ENCODE measurements at regions not wholly inside any gene's neighbourhood (a gene's known extent, or its start where the extent isn't known, plus 50 kb on each side); places are given as distances from the start of the nearest gene placed in this dataset.
A peak's percentile ranks its signal among the peaks of the same experiment; 100 is the strongest.

- Mint-ChIP-seq H3K9me3 (peaks cover 4% of the 10 kb centered on the region), H3K27ac (no peak overlapping the region), H3K27me3 (peaks cover 19% of the 10 kb centered on the region), H3K4me3 (no peak overlapping the region), H3K4me1 (no peaks in the 10 kb centered on the region), H3K36me3 (ENCODE audit: low read depth) (no peaks in the 10 kb centered on the region)
- no peak for DNase-seq
- intact Hi-C loops (cut with micrococcal nuclease) = no loop called here
These were observed 151.9 kb upstream of the PRNP start for GRCh38 chr20:4534315-4534714.

DNA sequence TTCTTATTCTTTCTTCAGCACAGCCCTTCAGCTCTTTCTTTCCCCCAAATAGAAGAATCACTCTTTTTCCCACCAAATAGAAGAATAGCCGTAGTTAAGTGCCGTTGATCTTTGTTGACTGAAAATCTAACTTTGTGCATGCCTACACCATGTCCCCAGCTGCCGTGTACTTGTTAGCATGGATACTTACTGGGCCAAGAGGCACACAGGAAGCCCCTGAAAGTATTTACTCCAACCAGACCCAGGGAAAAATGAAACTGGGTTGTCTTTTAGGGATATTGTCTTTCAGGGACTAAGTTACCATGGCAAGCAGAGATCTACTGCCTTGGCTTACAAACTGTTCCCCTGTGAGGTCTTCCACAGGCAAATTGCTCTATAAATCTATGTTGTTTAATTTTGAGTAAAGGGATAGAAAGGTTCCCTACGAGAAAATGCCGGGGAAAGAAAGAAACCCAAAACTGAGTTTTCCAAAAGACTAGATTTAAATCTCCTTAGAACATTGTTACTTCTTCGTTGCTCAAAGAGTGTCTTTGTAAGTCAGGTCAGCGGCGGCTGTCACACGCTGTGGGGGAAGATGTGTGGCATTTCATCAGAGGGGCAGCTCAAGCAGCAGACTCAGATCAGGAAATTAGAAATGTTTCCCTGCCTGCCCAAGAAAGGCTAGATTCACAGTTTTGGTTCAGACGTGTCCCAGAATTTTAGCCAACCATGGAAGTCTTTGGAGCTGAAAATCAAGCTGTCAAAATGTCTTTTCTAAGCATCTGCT is 152.7 kb upstream of the PRNP start:
- Mint-ChIP-seq H3K36me3 (ENCODE audit: low read depth) (no peaks in the 10 kb centered on the region), H3K27me3 (peaks cover 21% of the 10 kb centered on the region), H3K9me3 (peaks cover 4% of the 10 kb centered on the region), H3K4me1 (no peaks in the 10 kb centered on the region), H3K4me3 (no peak overlapping the region), H3K27ac (no peak overlapping the region)
- peak; percentile 24 for DNase-seq
- intact Hi-C loops (cut with micrococcal nuclease) = no loop called here

- DNase-seq = peak; percentile 20
- intact Hi-C loops (cut with micrococcal nuclease) = no loop called here
- peaks cover 4% of the 10 kb centered on the region for H3K9me3 Mint-ChIP-seq
- no peak overlapping the region for H3K27ac Mint-ChIP-seq
- no peak overlapping the region for H3K4me3 Mint-ChIP-seq
- peaks cover 22% of the 10 kb centered on the region for H3K27me3 Mint-ChIP-seq
- no peaks in the 10 kb centered on the region for H3K36me3 Mint-ChIP-seq (ENCODE audit: low read depth)
- H3K4me1 Mint-ChIP-seq = no peaks in the 10 kb centered on the region
These were observed 153.5 kb upstream of the PRNP start for GRCh38 chr20:4532772-4533171.

- no peak for DNase-seq
- no peaks in the 10 kb centered on the region for H3K9me3 Mint-ChIP-seq
- no peaks in the 10 kb centered on the region for H3K36me3 Mint-ChIP-seq (ENCODE audit: low read depth)
- intact Hi-C loops (cut with micrococcal nuclease) = no loop called here
- no peak overlapping the region for H3K4me3 Mint-ChIP-seq
- H3K27ac Mint-ChIP-seq = no peak overlapping the region
- no peaks in the 10 kb centered on the region for H3K4me1 Mint-ChIP-seq
- peaks cover 18% of the 10 kb centered on the region for H3K27me3 Mint-ChIP-seq
These were observed 161.5 kb upstream of the PRNP start for GRCh38 chr20:4524792-4525191.

GRCh38 chr20:4524307-4524706 is 161.9 kb upstream of the PRNP start:
- no peak for DNase-seq
- Mint-ChIP-seq H3K4me1 (no peaks in the 10 kb centered on the region), H3K27me3 (peaks cover 16% of the 10 kb centered on the region)

DNA sequence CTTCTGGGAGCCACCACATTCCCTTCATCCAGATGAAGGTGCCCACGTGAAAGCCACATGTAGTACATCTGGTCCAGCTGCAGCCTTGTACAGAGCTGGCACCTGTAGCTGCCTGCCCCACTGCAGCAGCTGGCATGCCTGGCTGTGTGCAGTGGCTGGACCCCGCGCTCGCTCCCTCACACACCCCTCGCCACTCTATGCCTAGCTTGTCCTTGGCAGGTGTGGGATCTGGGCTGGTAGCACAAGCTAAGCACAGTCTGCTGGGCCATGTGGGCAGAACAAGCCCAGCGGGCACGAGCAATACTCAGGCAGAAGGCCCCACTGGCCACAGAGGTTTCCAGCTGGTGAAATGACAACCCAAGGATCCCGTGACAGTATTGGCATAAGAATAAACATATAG is 163.9 kb upstream of the PRNP start:
- H3K4me3 Mint-ChIP-seq = no peak overlapping the region
- intact Hi-C loops (cut with micrococcal nuclease) = no loop called here
- peaks cover 10% of the 10 kb centered on the region for H3K27me3 Mint-ChIP-seq
- no peak for DNase-seq
- no peak overlapping the region for H3K27ac Mint-ChIP-seq
- H3K36me3 Mint-ChIP-seq (ENCODE audit: low read depth) = no peaks in the 10 kb centered on the region
- no peaks in the 10 kb centered on the region for H3K9me3 Mint-ChIP-seq
- no peaks in the 10 kb centered on the region for H3K4me1 Mint-ChIP-seq

More at GRCh38 chr20:4524307-4524706, 161.9 kb upstream of the PRNP start:
- H3K9me3 Mint-ChIP-seq = no peaks in the 10 kb centered on the region
- no peak overlapping the region for H3K27ac Mint-ChIP-seq
- H3K4me3 Mint-ChIP-seq = no peak overlapping the region
- intact Hi-C loops (cut with micrococcal nuclease) = no loop called here
- no peaks in the 10 kb centered on the region for H3K36me3 Mint-ChIP-seq (ENCODE audit: low read depth)

DNA sequence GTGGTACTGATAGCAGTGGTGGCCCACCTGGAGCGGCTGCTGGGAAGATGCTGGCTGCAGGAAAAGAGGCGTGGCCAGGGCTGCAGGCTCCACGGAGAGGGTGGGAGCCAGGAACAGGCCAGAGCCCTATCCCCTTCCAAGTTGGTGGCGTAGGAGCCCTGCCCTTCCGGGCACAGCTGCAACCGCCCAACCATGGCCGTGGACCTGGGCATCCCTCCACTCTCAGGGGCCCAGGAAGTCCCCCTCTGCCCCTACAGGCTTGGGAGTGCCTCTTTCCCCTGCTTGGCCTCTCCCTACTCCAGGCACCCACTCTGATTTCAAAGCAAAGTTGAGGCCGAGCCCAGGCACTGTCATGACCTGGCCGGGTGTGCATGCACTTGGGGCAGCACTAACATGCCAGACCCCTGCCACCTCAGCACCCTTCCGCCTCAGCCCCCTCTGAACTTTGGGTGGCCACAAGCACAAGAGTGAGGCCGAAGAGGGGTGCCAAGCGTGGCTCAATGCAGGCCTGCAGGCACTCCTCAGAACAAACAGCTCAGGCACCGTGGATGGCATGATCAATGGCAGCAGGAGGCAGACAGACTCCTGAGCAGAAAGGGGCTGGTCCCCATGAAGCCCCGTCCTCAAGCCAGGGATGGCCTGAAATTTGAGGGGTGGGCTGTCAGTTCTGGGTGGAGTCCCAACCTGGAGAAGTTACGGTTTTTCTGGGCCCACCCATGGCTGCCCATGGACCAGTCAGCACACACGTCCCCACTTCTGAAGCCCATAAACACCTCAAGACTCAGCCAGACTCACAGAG is 164.9 kb upstream of the PRNP start:
- DNase-seq = no peak

GRCh38 chr20:4519534-4519933 is 166.7 kb upstream of the PRNP start:
- no peak overlapping the region for H3K27ac Mint-ChIP-seq
- H3K4me3 Mint-ChIP-seq = no peak overlapping the region
- peaks cover 13% of the 10 kb centered on the region for H3K27me3 Mint-ChIP-seq
- no peaks in the 10 kb centered on the region for H3K36me3 Mint-ChIP-seq (ENCODE audit: low read depth)
- intact Hi-C loops (cut with micrococcal nuclease) = no loop called here
- DNase-seq = peak; percentile 74
- no peaks in the 10 kb centered on the region for H3K9me3 Mint-ChIP-seq
- H3K4me1 Mint-ChIP-seq = no peaks in the 10 kb centered on the region

More for the DNA sequence above, 164.9 kb upstream of the PRNP start:
- Mint-ChIP-seq H3K27ac (no peak overlapping the region), H3K4me1 (no peaks in the 10 kb centered on the region), H3K4me3 (no peak overlapping the region), H3K9me3 (no peaks in the 10 kb centered on the region), H3K36me3 (ENCODE audit: low read depth) (no peaks in the 10 kb centered on the region), H3K27me3 (peaks cover 10% of the 10 kb centered on the region)
- intact Hi-C loops (cut with micrococcal nuclease) = no loop called here

- H3K9me3 Mint-ChIP-seq = no peaks in the 10 kb centered on the region
- no peaks in the 10 kb centered on the region for H3K4me1 Mint-ChIP-seq
- H3K36me3 Mint-ChIP-seq (ENCODE audit: low read depth) = no peaks in the 10 kb centered on the region
- intact Hi-C loops (cut with micrococcal nuclease) = no loop called here
- H3K27me3 Mint-ChIP-seq = peaks cover 21% of the 10 kb centered on the region
- no peak overlapping the region for H3K4me3 Mint-ChIP-seq
- DNase-seq = no peak
- H3K27ac Mint-ChIP-seq = no peak overlapping the region
These were observed 169.4 kb upstream of the PRNP start for GRCh38 chr20:4516876-4517275.

GRCh38 chr20:4513720-4514119 is 172.5 kb upstream of the PRNP start:
- no peak for DNase-seq
- H3K9me3 Mint-ChIP-seq = peaks cover 10% of the 10 kb centered on the region
- peaks cover 33% of the 10 kb centered on the region for H3K27me3 Mint-ChIP-seq
- H3K4me1 Mint-ChIP-seq = no peaks in the 10 kb centered on the region
- intact Hi-C loops (cut with micrococcal nuclease) = no loop called here
- no peak overlapping the region for H3K27ac Mint-ChIP-seq
- H3K4me3 Mint-ChIP-seq = no peak overlapping the region
- no peaks in the 10 kb centered on the region for H3K36me3 Mint-ChIP-seq (ENCODE audit: low read depth)

DNA sequence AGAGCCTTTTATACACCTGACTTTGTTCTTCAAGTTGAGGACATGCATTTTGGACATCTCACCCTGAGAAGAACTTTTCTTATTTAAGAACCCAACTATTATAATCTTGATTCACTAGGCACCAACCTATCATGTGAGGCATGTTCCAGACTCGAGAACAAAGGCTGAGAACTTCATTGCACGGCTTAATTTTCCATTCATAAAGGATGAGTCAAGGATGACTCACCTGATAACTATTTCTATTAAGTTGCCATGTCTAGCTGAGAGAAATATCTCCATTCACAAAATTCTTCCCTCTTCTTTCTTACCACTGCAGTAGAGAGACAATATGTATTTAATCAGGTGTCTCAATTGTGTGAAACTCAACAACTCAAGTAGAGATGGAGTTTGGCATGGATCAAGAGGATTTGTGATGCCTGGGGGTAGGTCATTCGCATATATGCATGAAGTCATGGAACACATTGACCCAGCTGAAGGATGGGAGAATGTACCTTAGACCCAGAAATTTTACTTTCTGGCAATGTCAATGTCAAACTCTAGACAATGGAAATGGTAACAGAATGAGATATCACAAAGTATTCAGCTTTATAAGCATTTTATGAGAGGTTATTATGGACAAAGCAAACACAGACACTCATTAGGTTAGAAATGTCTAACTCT is 173.2 kb upstream of the PRNP start:
- no peaks in the 10 kb centered on the region for H3K4me1 Mint-ChIP-seq
- no peak overlapping the region for H3K4me3 Mint-ChIP-seq
- no peaks in the 10 kb centered on the region for H3K36me3 Mint-ChIP-seq (ENCODE audit: low read depth)
- no peak for DNase-seq
- peaks cover 10% of the 10 kb centered on the region for H3K9me3 Mint-ChIP-seq
- intact Hi-C loops (cut with micrococcal nuclease) = no loop called here
- no peak overlapping the region for H3K27ac Mint-ChIP-seq
- H3K27me3 Mint-ChIP-seq = peaks cover 31% of the 10 kb centered on the region

GRCh38 chr20:4511776-4512175 is 174.5 kb upstream of the PRNP start:
- Mint-ChIP-seq H3K9me3 (peaks cover 10% of the 10 kb centered on the region), H3K27ac (no peak overlapping the region), H3K36me3 (ENCODE audit: low read depth) (no peaks in the 10 kb centered on the region), H3K27me3 (peaks cover 25% of the 10 kb centered on the region), H3K4me3 (no peak overlapping the region), H3K4me1 (no peaks in the 10 kb centered on the region)
- intact Hi-C loops (cut with micrococcal nuclease) = no loop called here
- no peak for DNase-seq

GRCh38 chr20:4509825-4510522 is 176.3 kb upstream of the PRNP start:
- Mint-ChIP-seq H3K36me3 (ENCODE audit: low read depth) (no peaks in the 10 kb centered on the region), H3K27ac (no peak overlapping the region), H3K4me1 (no peaks in the 10 kb centered on the region), H3K4me3 (no peak overlapping the region), H3K9me3 (peaks cover 10% of the 10 kb centered on the region), H3K27me3 (peaks cover 25% of the 10 kb centered on the region)
- intact Hi-C loops (cut with micrococcal nuclease) = no loop called here
- DNase-seq = no peak

All from activated CD4-positive, alpha-beta T cell treated with anti-CD3 and anti-CD28 coated beads, Interleukin-2, amount 10 ng/mL, durations not matched to agents 24 days and 14 days (primary cell).